K562 (cell line): ENCODE measurements at regions not wholly inside any gene's neighbourhood (a gene's known extent, or its start where the extent isn't known, plus 50 kb on each side); places are given as distances from the start of the nearest gene placed in this dataset.

ENCODE experiments used
- ARID4B ChIP-seq: sonication (generic); formaldehyde crosslinking; IDR thresholded peaks from 2 replicates; pipeline ENCODE4 v1.8.0; 2022; ENCODE audit warnings: mild to moderate bottlenecking, missing genetic modification reagents
- CHD4 ChIP-seq: fragments of 200-600 bp; sonication (generic); IDR thresholded peaks from 3 replicates; pipeline ENCODE4 v1.6.1; 2012; ENCODE audit warnings: low read depth, mild to moderate bottlenecking, mixed read lengths, low read length, inconsistent platforms; ENCODE audit not compliant: insufficient read depth, insufficient replicate concordance, poor library complexity, severe bottlenecking
- E2F8 ChIP-seq: fragments of 450-650 bp; IDR thresholded peaks from 2 replicates; pipeline ENCODE4 v1.7.1; 2018; ENCODE audit warnings: mild to moderate bottlenecking, low read depth; ENCODE audit not compliant: partially characterized antibody
- HDAC1 ChIP-seq, 2 experiments: fragments of 450-650 bp; IDR thresholded peaks; 2 replicates each; pipeline ENCODE4 v1.6.1; 2016 to 2017; ENCODE audit warnings: inconsistent platforms in 1 of 2, mild to moderate bottlenecking in 1 of 2, moderate library complexity in 1 of 2
- KLF6 ChIP-seq: fragments of 250-450 bp; sonication (Bioruptor Pico); IDR thresholded peaks from 2 replicates; pipeline ENCODE4 v1.4.0; 2020; ENCODE audit warnings: mild to moderate bottlenecking, moderate library complexity, borderline replicate concordance
- MEIS2 ChIP-seq: fragments of 450-650 bp; IDR thresholded peaks from 2 replicates; pipeline ENCODE4 v1.6.1; 2014; ENCODE audit warnings: mild to moderate bottlenecking; ENCODE audit not compliant: partially characterized antibody
- NFXL1 ChIP-seq: fragments of 450-650 bp; formaldehyde crosslinking; IDR thresholded peaks from 2 replicates; pipeline ENCODE4 v1.4.0; 2021; ENCODE audit warnings: mild to moderate bottlenecking
- SOX6 ChIP-seq: fragments of 450-650 bp; IDR thresholded peaks from 2 replicates; pipeline ENCODE4 v1.6.1; 2014; ENCODE audit warnings: mild to moderate bottlenecking
- USF1 ChIP-seq: sonication (generic); formaldehyde crosslinking; IDR thresholded peaks from 2 replicates; pipeline ENCODE4 v1.9.0; 2022; ENCODE audit warnings: mild to moderate bottlenecking, missing genetic modification reagents
- ZFX ChIP-seq: sonication (generic); formaldehyde crosslinking; IDR thresholded peaks from 2 replicates; pipeline ENCODE4 v1.8.0; 2022; ENCODE audit warnings: mild to moderate bottlenecking, missing genetic modification reagents, moderate library complexity
- ZNF12 ChIP-seq: sonication (generic); formaldehyde crosslinking; IDR thresholded peaks from 2 replicates; pipeline ENCODE4 v1.4.0; 2020; ENCODE audit warnings: mild to moderate bottlenecking, missing genetic modification reagents
- ZNF224 ChIP-seq: sonication (generic); formaldehyde crosslinking; IDR thresholded peaks from 2 replicates; pipeline ENCODE4 v1.8.0; 2022; ENCODE audit warnings: mild to moderate bottlenecking, missing genetic modification reagents
- ZNF324 ChIP-seq: fragments of 250-450 bp; sonication (Bioruptor Pico); IDR thresholded peaks from 2 replicates; pipeline ENCODE4 v1.4.0; 2020; ENCODE audit warnings: mild to moderate bottlenecking
- TF ChIP-seq, protein P1 (sequence below): fragments of 250-450 bp; sonication (Bioruptor Pico); IDR thresholded peaks from 2 replicates; pipeline ENCODE4 v1.8.0; 2021; ENCODE audit warnings: moderate library complexity, mild to moderate bottlenecking, inconsistent platforms
- TF ChIP-seq, protein P2 (sequence below): fragments of 450-650 bp; formaldehyde crosslinking; IDR thresholded peaks from 2 replicates; pipeline ENCODE4 v1.4.0; 2022; ENCODE audit warnings: missing genetic modification characterization

- TF ChIP-seq KLF6 (CRISPR knock-in tag), result no peak
- TF ChIP-seq ZNF324, result peak; percentile 54
- TF ChIP-seq ARID4B (CRISPR knock-in tag), result peak; percentile 91
- peak; percentile 96 for TF ChIP-seq ZFX (CRISPR knock-in tag)
- TF ChIP-seq ZNF224 (CRISPR knock-in tag), result no peak
- TF ChIP-seq NFXL1 (CRISPR knock-in tag), result no peak
- no peak for TF ChIP-seq CHD4
- TF ChIP-seq, protein P1, sequence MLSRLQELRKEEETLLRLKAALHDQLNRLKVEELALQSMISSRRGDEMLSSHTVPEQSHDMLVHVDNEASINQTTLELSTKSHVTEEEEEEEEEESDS (CRISPR knock-in tag), result no peak
- TF ChIP-seq ZNF12 (CRISPR knock-in tag), result peak; percentile 84; the same call in 1 of the 2 replicates
- TF ChIP-seq SOX6, result peak; percentile 55
- no peak for TF ChIP-seq E2F8
- peak; percentile 16 for TF ChIP-seq MEIS2
- TF ChIP-seq, protein P2, sequence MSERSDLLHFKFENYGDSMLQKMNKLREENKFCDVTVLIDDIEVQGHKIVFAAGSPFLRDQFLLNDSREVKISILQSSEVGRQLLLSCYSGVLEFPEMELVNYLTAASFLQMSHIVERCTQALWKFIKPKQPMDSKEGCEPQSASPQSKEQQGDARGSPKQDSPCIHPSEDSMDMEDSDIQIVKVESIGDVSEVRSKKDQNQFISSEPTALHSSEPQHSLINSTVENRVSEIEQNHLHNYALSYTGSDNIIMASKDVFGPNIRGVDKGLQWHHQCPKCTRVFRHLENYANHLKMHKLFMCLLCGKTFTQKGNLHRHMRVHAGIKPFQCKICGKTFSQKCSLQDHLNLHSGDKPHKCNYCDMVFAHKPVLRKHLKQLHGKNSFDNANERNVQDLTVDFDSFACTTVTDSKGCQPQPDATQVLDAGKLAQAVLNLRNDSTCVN (CRISPR knock-in tag), result peak; percentile 63; the same call in 1 of the 2 replicates
- TF ChIP-seq HDAC1 (IDR thresholded peaks at IDR 0.05), result peak in 1 of 2 experiments; percentile 21; a peak in 2 of 4 replicates
- TF ChIP-seq USF1, result peak; percentile 29; the same call in 1 of the 2 replicates
These were observed 109.8 kb downstream of the HFE start (continued) for GRCh38 chr6:26196846-26197635.
